ENCODE measurements at regions not wholly inside any gene's neighbourhood (a gene's known extent, or its start where the extent isn't known, plus 50 kb on each side); places are given as distances from the start of the nearest gene placed in this dataset.

DNA sequence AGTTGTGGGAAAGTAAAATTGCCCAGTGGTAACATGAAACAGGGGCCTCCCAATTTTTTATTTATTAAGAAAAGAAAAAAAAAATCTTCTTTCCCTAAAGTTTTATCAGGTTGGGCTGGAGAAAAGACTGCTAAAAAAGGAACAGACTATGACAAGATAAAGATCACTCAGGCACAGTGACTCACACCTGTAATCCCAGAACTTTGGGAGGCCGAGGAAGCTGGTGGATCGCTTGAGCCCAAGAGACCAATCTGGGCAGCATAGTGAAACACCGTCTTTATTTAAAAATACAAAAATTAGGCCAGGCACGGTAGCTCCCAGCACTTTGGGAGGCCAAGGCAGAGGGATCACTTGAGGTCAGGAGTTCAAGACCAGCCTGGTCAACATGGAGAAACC is 312.5 kb downstream of the CETN3 start:
- Histone ChIP-seq H3K9me1 (replicated peaks; ENCODE audit: control insufficient read depth, extremely low read depth, insufficient read depth, low read length) (no peaks in the 10 kb centered on the region), H3K9ac (replicated peaks; ENCODE audit: extremely low read depth, insufficient read depth, low read length) (no peak overlapping the region), H3K4me1 (ENCODE audit: control insufficient read depth, extremely low read depth, insufficient read depth, low read length) (peaks cover 2% of the 10 kb centered on the region), H3K27me3 (ENCODE audit: control insufficient read depth in 2 of 2, insufficient read depth in 2 of 2, low read length in 2 of 2) (no peaks in the 10 kb centered on the region), H4K20me1 (replicated peaks; ENCODE audit: control insufficient read depth, extremely low read depth, insufficient read depth, low read length) (no peaks in the 10 kb centered on the region), H3K79me2 (ENCODE audit: control insufficient read depth, insufficient read depth, low read length) (no peaks in the 10 kb centered on the region), H3K4me2 (ENCODE audit: insufficient read depth, low read length) (no peak overlapping the region), H3K36me3 (ENCODE audit: control insufficient read depth in 2 of 2, extremely low read depth in 1 of 2, insufficient read depth in 2 of 2, low read length in 2 of 2) (no peaks in the 10 kb centered on the region), H3K4me3 (replicated peaks in 1 of 3; ENCODE audit: insufficient read depth in 1 of 3, low read depth in 1 of 3, low read length in 3 of 3) (no peak overlapping the region), H3K9me3 (replicated peaks; ENCODE audit: control insufficient read depth, insufficient read depth, low read length) (no peaks in the 10 kb centered on the region), H2AFZ (ENCODE audit: low read depth, low read length) (no peak overlapping the region), H3K27ac (ENCODE audit: insufficient read depth, low read depth, low read length) (no peak overlapping the region)
- dilution Hi-C loops (cut with MboI; ENCODE audit: extremely low pct_ligation_motif_present, low sequenced_read_pairs) (no loop called here), intact Hi-C loops (cut with micrococcal nuclease) (no loop called here)
- ChIA-PET POLR2A (no interaction called here), CTCF (interaction anchor here (1.6 kb wide), 1 partner anchor 10 kb away, joined by 3 read pairs; no protein-coding TSS in a partner anchor)
- TF ChIP-seq POLR2A (IDR thresholded peaks at IDR 0.05; ENCODE audit: low read depth, low read length): no peak
- no peak for TF ChIP-seq EZH2 (IDR thresholded peaks at IDR 0.05; ENCODE audit: borderline replicate concordance, low read depth, low read length, severe bottlenecking)
- TF ChIP-seq, protein P1, sequence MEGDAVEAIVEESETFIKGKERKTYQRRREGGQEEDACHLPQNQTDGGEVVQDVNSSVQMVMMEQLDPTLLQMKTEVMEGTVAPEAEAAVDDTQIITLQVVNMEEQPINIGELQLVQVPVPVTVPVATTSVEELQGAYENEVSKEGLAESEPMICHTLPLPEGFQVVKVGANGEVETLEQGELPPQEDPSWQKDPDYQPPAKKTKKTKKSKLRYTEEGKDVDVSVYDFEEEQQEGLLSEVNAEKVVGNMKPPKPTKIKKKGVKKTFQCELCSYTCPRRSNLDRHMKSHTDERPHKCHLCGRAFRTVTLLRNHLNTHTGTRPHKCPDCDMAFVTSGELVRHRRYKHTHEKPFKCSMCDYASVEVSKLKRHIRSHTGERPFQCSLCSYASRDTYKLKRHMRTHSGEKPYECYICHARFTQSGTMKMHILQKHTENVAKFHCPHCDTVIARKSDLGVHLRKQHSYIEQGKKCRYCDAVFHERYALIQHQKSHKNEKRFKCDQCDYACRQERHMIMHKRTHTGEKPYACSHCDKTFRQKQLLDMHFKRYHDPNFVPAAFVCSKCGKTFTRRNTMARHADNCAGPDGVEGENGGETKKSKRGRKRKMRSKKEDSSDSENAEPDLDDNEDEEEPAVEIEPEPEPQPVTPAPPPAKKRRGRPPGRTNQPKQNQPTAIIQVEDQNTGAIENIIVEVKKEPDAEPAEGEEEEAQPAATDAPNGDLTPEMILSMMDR (IDR thresholded peaks at IDR 0.05; ENCODE audit: extremely low read depth in 1 of 2, insufficient read depth in 1 of 2, low read depth in 1 of 2, low read length in 2 of 2): no peak
- TF ChIP-seq GATA2 (IDR thresholded peaks at IDR 0.05; ENCODE audit: insufficient read depth, insufficient read length, low read depth, low read length): no peak
- TF ChIP-seq JUN (IDR thresholded peaks at IDR 0.05; ENCODE audit: borderline replicate concordance, insufficient read depth, insufficient read length, low read depth): no peak
- no peak for TF ChIP-seq POLR2AphosphoS5 (IDR thresholded peaks at IDR 0.05; ENCODE audit: insufficient read depth, low read depth, low read length)
- TF ChIP-seq FOS (IDR thresholded peaks at IDR 0.05; ENCODE audit: borderline replicate concordance, insufficient read depth, low read length): no peak
- no peak for TF ChIP-seq MYC (IDR thresholded peaks at IDR 0.05; ENCODE audit: low read depth, low read length)
- TF ChIP-seq, protein P2, sequence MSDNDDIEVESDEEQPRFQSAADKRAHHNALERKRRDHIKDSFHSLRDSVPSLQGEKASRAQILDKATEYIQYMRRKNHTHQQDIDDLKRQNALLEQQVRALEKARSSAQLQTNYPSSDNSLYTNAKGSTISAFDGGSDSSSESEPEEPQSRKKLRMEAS (IDR thresholded peaks at IDR 0.05; ENCODE audit: insufficient read depth, insufficient read length): no peak
- no TSS peak for BruUV-seq (replicated peaks)
- FAIRE-seq: no peak
- no peak for DNase-seq (ENCODE audit: low read depth, low spot score)

All from endothelial cell of umbilical vein (primary cell).